Activated CD4-positive, alpha-beta T cell treated with anti-CD3 and anti-CD28 coated beads, Interleukin-2, amount 10 ng/mL, durations not matched to agents 7 days and 5 days (primary cell): ENCODE measurements at regions not wholly inside any gene's neighbourhood (a gene's known extent, or its start where the extent isn't known, plus 50 kb on each side); places are given as distances from the start of the nearest gene placed in this dataset.
"Not testable (repeated sequence)": the region's sequence is repeated elsewhere in the genome, so short reads cannot be mapped to it uniquely, and the experiment has no call there.

Experiments used
- CTCF ChIA-PET: fragments of 350-600 bp; sonication (Branson Sonifier 250); formaldehyde crosslinking; loops from one replicate; lab custom pipeline; 2021; ENCODE audit warnings: antibody characterized with exemption; lab: Charles Lee
- POLR2A ChIA-PET: fragments of 350-600 bp; sonication (Branson Sonifier 250); formaldehyde crosslinking; loops from one replicate; lab custom pipeline; 2021; ENCODE audit warnings: antibody characterized with exemption; lab: Charles Lee
- DNase-seq: peaks from one replicate; pipeline ENCODE4 v3.0.0-alpha.2; 2020
- H3K27ac Mint-ChIP-seq: one replicate; pipeline ENCODE4 v1.8.0; 2021; ENCODE audit warnings: mild to moderate bottlenecking, moderate library complexity, mixed read lengths
- H3K27me3 Mint-ChIP-seq: one replicate; pipeline ENCODE4 v1.8.0; 2021; ENCODE audit warnings: mixed read lengths
- H3K36me3 Mint-ChIP-seq: one replicate; pipeline ENCODE4 v1.8.0; 2021; ENCODE audit warnings: low read depth, mixed read lengths
- H3K4me1 Mint-ChIP-seq: one replicate; pipeline ENCODE4 v1.8.0; 2021; ENCODE audit warnings: mixed read lengths
- H3K4me3 Mint-ChIP-seq: one replicate; pipeline ENCODE4 v1.8.0; 2021; ENCODE audit warnings: mild to moderate bottlenecking, moderate library complexity, mixed read lengths
- H3K9me3 Mint-ChIP-seq: one replicate; pipeline ENCODE4 v1.8.0; 2021; ENCODE audit warnings: mixed read lengths

DNA sequence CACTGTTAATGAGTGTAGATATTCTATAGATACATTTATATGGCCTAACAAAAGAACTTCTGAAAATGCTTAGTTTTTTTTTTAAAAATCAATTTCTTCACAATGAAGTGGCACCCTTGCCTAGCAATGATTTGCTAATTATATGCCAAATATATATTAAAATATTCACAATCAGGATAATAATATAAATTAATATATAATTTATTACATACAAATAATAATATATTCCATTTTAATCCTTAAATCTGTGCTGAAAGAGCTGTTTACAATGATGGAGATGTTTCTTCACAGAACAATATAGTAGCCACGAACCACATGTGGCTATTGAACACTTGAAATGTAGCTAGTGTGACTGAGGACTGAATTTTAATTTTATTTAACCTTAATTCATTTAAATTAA lies 648.4 kb upstream of the GBE1 start:
- POLR2A ChIA-PET: no interaction called here
- peaks cover 2% of the 10 kb centered on the region for H3K9me3 Mint-ChIP-seq
- H3K4me1 Mint-ChIP-seq: no peaks in the 10 kb centered on the region
- no peak overlapping the region for H3K27ac Mint-ChIP-seq
- no peak overlapping the region for H3K4me3 Mint-ChIP-seq
- H3K36me3 Mint-ChIP-seq: no peaks in the 10 kb centered on the region
- no peak for DNase-seq
- CTCF ChIA-PET: no interaction called here
- no peaks in the 10 kb centered on the region for H3K27me3 Mint-ChIP-seq

DNA sequence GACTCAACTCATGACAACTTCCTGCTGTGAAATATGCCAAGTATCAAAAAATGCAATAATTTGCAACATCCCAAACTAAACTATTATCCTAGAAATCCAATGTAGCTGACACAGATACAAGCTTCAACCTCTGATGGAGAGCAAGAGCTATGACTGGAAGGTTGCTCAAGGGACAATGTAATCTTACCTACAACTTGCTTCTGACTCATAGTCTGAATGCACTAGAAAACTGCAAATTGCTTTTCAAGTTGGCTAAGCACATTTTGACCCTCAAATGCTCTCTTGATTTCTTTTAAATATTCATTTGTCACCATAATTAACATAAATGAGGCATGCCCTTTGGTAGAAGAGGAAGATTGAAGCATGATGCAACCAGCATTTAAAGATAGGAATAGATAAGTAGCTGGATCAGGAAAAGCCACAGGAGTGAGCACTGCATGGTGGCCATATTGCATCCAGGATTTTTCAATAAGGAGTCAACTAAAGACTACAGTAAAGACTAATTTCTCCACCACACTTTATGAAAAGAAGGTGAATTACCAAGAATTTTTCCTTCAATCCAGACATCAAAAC lies 630.8 kb upstream of the GBE1 start:
- Mint-ChIP-seq H3K4me1 (no peaks in the 10 kb centered on the region), H3K4me3 (no peak overlapping the region), H3K36me3 (no peaks in the 10 kb centered on the region), H3K27ac (no peak overlapping the region), H3K27me3 (no peaks in the 10 kb centered on the region), H3K9me3 (peaks cover 2% of the 10 kb centered on the region)
- DNase-seq: no peak
- POLR2A ChIA-PET: no interaction called here
- CTCF ChIA-PET: no interaction called here

DNA sequence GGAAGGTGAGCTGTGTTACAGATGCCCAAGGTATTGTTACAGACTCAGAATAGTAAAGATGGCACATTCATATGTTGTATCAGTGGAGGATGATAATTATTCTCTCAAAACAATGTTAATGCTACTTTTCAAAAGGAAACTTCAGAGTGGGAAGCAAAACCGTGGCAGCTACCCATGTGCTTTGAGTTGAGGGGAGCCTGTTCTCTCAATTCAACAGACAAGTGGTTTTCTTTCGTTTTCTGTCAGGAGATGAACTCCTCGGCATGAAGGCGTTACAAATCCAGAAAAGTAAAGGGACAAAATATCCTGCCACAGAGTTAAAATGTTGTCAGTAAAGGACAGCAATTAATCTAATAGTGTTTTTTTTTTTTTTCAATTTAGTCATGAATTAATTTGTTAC lies 629.4 kb upstream of the GBE1 start:
- no peak for DNase-seq
- POLR2A ChIA-PET: no interaction called here
- Mint-ChIP-seq H3K9me3 (peaks cover 2% of the 10 kb centered on the region), H3K4me1 (no peaks in the 10 kb centered on the region), H3K27me3 (no peaks in the 10 kb centered on the region), H3K36me3 (no peaks in the 10 kb centered on the region), H3K27ac (no peak overlapping the region), H3K4me3 (no peak overlapping the region)
- CTCF ChIA-PET: no interaction called here

DNA sequence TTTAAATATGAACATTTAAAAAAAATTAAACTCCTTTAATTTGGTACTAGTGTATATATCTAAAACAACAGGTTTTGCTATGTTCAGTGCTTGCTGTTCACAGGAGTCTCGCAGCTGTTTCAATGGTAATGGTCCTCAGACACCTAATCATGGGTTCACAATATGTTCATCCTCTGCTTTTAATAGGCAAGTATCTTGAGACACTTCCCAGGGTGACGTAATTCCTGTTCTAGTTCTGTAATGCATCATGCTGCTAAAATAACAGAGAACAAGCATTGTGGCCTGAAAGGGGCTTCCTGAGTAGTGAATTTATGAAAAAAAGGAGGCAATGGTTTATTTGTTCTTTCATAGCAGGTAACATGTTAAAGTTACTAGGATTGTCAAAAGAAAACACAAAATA lies 625.2 kb upstream of the GBE1 start:
- Mint-ChIP-seq H3K4me1 (no peaks in the 10 kb centered on the region), H3K36me3 (no peaks in the 10 kb centered on the region), H3K27me3 (no peaks in the 10 kb centered on the region), H3K9me3 (peaks cover 2% of the 10 kb centered on the region), H3K4me3 (no peak overlapping the region), H3K27ac (no peak overlapping the region)
- ChIA-PET CTCF (no interaction called here), POLR2A (no interaction called here)
- DNase-seq: no peak

DNA sequence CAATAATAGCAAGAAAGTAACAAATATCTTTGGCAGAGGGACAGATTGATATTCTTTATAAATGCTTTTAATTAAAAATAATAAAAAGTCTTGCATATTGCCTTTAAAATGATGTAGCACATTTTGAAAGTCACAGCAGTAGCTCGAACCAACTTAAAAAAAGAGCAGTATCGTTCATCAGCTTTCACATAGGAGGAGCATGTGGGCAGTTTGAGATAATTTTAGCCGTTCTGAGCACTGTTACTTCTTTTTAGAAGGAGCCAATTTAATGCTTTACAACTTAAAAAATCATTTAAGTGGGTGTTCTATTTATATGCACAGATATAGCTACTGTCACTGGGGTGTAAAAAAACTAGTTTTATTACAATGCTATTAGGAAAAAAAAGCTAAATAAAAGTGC lies 622.7 kb upstream of the GBE1 start:
- ChIA-PET CTCF (no interaction called here), POLR2A (no interaction called here)
- peaks cover 2% of the 10 kb centered on the region for H3K9me3 Mint-ChIP-seq
- no peak for DNase-seq
- no peaks in the 10 kb centered on the region for H3K27me3 Mint-ChIP-seq
- H3K27ac Mint-ChIP-seq: no peak overlapping the region
- H3K36me3 Mint-ChIP-seq: no peaks in the 10 kb centered on the region
- no peak overlapping the region for H3K4me3 Mint-ChIP-seq
- no peaks in the 10 kb centered on the region for H3K4me1 Mint-ChIP-seq

DNA sequence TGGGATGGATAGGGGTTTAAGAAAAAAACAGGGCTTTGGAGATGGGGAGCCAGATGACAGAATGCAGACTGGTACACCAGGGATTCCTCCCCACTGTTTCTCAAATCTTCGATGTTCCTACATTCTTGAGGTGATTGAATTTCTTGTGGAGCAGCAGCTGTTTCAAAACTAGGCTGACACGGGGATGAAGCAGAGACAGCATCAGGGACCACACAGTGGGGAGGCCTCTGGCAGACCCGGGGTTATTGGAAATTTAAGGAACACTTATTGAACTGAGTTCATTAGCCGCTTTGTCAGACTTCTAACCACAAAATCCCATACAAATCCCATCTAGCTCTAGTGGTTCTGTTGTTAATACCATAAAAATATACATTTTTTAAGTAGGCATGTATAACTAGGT lies 621.4 kb upstream of the GBE1 start:
- peaks cover 8% of the 10 kb centered on the region for H3K9me3 Mint-ChIP-seq
- no peak overlapping the region for H3K27ac Mint-ChIP-seq
- H3K4me1 Mint-ChIP-seq: no peaks in the 10 kb centered on the region
- no peaks in the 10 kb centered on the region for H3K36me3 Mint-ChIP-seq
- ChIA-PET CTCF (interaction anchor here (0.6 kb wide), 1 partner anchor 72 kb away, joined by 6 read pairs; no protein-coding TSS in a partner anchor), POLR2A (no interaction called here)
- no peak for DNase-seq
- H3K27me3 Mint-ChIP-seq: no peaks in the 10 kb centered on the region
- H3K4me3 Mint-ChIP-seq: no peak overlapping the region

DNA sequence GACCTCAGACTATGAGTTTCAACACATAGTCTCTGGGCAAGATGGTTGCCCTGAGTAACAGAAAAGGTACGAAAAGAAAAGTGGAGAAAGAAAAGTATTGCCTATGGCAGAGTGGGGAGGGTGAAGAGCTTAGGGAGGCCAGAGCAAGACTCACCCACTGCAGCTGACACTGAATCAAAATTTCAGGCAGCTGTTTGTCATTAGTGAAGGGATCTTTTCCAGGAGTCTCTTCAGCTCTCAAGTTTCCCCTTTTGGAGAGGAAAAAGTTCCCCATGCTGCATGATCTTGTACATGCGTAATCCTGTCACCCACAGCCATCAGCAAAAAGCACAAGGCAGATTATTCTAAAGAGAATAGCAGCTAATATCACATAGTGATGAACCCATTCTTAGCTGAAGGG lies 616.9 kb upstream of the GBE1 start:
- CTCF ChIA-PET: no interaction called here
- H3K4me3 Mint-ChIP-seq: no peak overlapping the region
- H3K36me3 Mint-ChIP-seq: no peaks in the 10 kb centered on the region
- no peaks in the 10 kb centered on the region for H3K4me1 Mint-ChIP-seq
- no peak for DNase-seq
- POLR2A ChIA-PET: no interaction called here
- peaks cover 26% of the 10 kb centered on the region for H3K9me3 Mint-ChIP-seq
- no peaks in the 10 kb centered on the region for H3K27me3 Mint-ChIP-seq
- H3K27ac Mint-ChIP-seq: no peak overlapping the region

DNA sequence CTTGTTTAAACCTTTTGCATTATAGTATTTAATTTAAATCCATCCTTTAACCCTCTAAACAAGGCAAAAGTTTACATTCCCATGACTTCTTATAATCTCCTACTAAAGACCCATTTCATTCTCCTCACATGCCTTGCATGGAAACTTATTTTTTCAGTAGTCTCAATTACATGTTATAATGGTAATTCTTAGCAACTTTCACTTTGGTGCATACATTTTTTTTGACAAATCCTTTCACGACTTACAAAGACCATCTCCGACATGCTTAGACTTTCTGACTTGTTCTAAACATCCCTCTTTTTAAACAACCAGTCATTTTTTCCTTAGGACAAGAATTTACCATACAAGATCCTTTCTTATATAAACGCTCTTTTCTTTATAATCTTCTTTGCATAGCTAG lies 615.4 kb upstream of the GBE1 start:
- no peak overlapping the region for H3K4me3 Mint-ChIP-seq
- no peak overlapping the region for H3K27ac Mint-ChIP-seq
- no peak for DNase-seq
- CTCF ChIA-PET: no interaction called here
- peaks cover 28% of the 10 kb centered on the region for H3K9me3 Mint-ChIP-seq
- no peaks in the 10 kb centered on the region for H3K27me3 Mint-ChIP-seq
- POLR2A ChIA-PET: no interaction called here
- no peaks in the 10 kb centered on the region for H3K4me1 Mint-ChIP-seq
- H3K36me3 Mint-ChIP-seq: no peaks in the 10 kb centered on the region

DNA sequence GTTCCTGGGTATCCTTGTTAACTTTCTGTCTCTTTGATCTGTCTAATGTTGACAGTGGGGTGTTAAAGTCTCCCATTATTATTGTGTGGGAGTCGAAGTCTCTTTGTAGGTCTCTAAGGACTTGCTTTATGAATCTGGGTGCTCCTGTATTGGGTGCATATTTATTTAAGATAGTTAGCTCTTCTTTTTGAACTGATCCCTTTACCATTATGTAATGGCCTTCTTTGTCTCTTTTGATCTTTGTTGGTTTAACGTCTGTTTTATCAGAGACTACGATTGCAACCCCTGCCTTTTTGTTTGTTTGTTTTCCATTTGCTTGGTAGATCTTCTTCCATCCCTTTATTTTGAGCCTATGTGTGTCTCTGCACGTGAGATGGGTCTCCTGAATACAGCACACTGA lies 612.4 kb upstream of the GBE1 start:
- peaks cover 25% of the 10 kb centered on the region for H3K9me3 Mint-ChIP-seq
- H3K4me1 Mint-ChIP-seq, DNase-seq, H3K36me3 Mint-ChIP-seq, CTCF ChIA-PET, H3K27ac Mint-ChIP-seq, H3K27me3 Mint-ChIP-seq, POLR2A ChIA-PET, H3K4me3 Mint-ChIP-seq: not testable (repeated sequence)

DNA sequence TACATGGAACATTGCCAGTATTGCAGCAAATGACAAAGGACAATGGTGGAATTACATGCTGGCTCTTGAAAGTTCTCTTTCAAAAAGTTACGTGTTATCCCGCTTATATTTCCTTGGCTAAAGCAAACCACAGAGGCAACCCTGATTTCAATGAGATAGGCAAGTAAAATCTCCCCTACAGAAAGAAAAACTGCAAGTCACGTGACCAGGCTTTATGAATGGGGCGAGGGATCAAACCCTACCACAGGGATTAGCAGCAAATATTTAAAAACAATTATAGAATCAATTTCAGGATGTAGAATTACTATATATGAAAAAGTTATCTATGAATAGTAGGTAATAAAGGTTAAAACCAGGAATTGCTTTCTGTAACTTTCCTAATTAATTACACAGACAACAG lies 603.4 kb upstream of the GBE1 start:
- Mint-ChIP-seq H3K27ac (no peak overlapping the region), H3K27me3 (no peaks in the 10 kb centered on the region), H3K9me3 (peaks cover 2% of the 10 kb centered on the region), H3K36me3 (no peaks in the 10 kb centered on the region), H3K4me1 (no peaks in the 10 kb centered on the region), H3K4me3 (no peak overlapping the region)
- DNase-seq: no peak
- ChIA-PET POLR2A (no interaction called here), CTCF (no interaction called here)

DNA sequence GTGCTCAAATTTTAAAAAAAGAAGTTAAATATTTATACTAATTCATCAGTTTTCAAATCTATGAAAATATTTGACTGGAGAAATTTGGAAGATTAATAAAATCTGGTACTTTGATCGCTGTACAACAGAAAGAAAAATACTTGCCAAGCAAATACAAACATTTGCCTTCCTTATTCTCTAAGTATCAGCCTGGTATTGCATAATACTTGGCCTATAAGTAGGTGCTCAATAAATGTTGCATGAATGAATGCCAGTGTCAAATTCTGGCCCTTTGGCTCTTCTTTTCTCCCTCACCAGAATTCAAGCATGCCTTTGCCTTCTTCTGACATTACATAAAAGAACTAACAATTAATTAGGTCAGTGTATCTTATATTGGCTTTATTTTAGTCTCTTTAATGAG lies 601.7 kb upstream of the GBE1 start:
- Mint-ChIP-seq H3K27ac (no peak overlapping the region), H3K36me3 (no peaks in the 10 kb centered on the region), H3K27me3 (no peaks in the 10 kb centered on the region), H3K4me3 (no peak overlapping the region), H3K9me3 (peaks cover 2% of the 10 kb centered on the region), H3K4me1 (no peaks in the 10 kb centered on the region)
- no peak for DNase-seq
- POLR2A ChIA-PET: interaction anchor here (0.6 kb wide), 1 partner anchor 1543 kb away, joined by 5 read pairs; no protein-coding TSS in a partner anchor
- CTCF ChIA-PET: no interaction called here

DNA sequence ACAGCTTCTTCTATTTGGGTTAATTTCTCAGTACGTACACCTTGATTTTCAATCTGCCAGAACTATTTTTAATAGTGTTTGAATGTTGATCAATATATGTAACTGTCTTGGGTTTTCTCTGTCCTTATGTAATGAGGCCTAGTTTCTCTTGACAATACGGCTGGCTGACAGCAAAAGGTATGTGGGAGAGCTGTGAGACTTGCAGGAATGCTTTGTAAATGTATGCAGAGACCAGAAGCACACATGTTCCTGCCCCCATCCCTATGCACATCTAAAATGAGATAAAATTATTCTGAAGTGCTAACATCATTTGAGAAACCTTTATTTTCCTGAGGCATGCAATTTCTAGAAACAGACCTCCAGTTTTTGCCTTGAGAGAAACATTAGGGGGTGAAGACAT lies 593.8 kb upstream of the GBE1 start:
- no peak overlapping the region for H3K4me3 Mint-ChIP-seq
- no peak overlapping the region for H3K27ac Mint-ChIP-seq
- CTCF ChIA-PET: no interaction called here
- no peaks in the 10 kb centered on the region for H3K36me3 Mint-ChIP-seq
- no peak for DNase-seq
- peaks cover 4% of the 10 kb centered on the region for H3K9me3 Mint-ChIP-seq
- H3K27me3 Mint-ChIP-seq: no peaks in the 10 kb centered on the region
- no peaks in the 10 kb centered on the region for H3K4me1 Mint-ChIP-seq
- POLR2A ChIA-PET: no interaction called here

DNA sequence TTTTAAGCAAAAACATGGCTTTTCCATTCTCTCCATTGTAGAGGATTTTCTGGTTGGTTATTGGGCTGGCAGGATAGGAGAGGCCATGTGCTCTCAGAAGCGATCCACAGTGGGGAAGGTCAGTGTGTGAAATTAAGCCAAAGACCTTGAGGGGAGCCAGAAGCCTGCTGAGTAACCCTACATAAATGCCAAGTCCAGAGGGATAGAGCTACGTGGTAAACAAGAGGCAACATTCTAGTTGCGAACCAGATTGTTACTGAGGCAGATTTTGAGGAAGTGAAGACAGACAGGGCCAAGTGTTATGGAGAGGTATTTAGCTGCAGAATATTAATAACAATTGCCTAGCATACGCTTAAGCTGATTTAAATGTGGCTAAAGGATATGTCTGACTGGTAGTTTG lies 592.8 kb upstream of the GBE1 start:
- DNase-seq: no peak
- no peak overlapping the region for H3K27ac Mint-ChIP-seq
- ChIA-PET POLR2A (no interaction called here), CTCF (no interaction called here)
- no peaks in the 10 kb centered on the region for H3K4me1 Mint-ChIP-seq
- H3K27me3 Mint-ChIP-seq: no peaks in the 10 kb centered on the region
- no peak overlapping the region for H3K4me3 Mint-ChIP-seq
- H3K36me3 Mint-ChIP-seq: no peaks in the 10 kb centered on the region
- peaks cover 6% of the 10 kb centered on the region for H3K9me3 Mint-ChIP-seq

DNA sequence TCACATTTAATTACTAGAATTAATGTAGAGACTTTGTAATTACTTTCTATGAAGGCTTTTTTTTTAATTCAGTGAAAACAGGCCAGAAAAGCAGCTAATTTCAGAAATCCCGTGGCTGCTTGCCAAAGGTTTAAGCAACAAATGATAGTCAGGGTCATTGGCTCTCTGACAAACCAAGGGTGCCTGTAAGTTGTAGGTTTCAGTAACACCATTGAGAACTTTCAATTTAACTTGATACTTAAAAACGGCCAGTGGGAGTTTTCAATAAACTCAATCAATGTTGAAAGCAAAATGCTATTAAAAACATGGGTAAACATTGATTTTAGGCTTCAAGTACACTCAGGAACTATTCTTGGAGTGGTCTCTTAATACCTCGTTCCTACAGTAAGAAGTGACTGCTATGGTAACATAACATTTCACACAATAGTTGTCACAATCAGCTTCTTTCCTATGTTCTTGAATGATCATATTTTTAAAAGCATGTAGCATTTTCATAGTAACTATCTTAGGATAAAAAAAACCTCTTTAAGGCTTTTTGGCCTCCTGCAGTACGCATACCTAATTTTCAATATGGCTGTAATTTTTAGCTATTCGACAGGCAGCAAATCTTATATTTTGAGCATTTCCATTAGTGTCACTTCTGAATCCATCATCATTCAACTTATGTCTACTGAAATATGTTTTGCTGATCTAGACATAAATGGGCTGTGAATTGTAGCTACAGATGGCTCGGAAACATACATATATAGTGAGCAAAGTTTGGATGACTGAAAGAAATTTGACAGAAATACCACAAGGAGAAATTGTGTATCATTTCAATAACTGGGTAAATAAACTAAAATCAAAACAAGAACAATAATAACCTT lies 592.1 kb upstream of the GBE1 start:
- ChIA-PET CTCF (no interaction called here), POLR2A (no interaction called here)
- no peak for DNase-seq
- Mint-ChIP-seq H3K4me1 (no peaks in the 10 kb centered on the region), H3K27ac (no peak overlapping the region), H3K9me3 (peaks cover 6% of the 10 kb centered on the region), H3K4me3 (no peak overlapping the region), H3K36me3 (no peaks in the 10 kb centered on the region), H3K27me3 (no peaks in the 10 kb centered on the region)
